H54 (cell line): ENCODE measurements at regions not wholly inside any gene's neighbourhood (a gene's known extent, or its start where the extent isn't known, plus 50 kb on each side); places are given as distances from the start of the nearest gene placed in this dataset.

ENCODE experiments used
- DNase-seq: peaks from one replicate; pipeline ENCODE4 v3.0.0; 2011; ENCODE audit warnings: low spot score, mixed read lengths; ENCODE audit not compliant: insufficient read length
- FAIRE-seq: peaks from 3 replicates; lab custom pipeline; 2011; peaks lifted over from hg19 to GRCh38; lab: Jason Lieb, UNC
- POLR2A ChIP-seq: IDR thresholded peaks from 2 replicates; pipeline ENCODE4 v1.6.1; 2011; ENCODE audit warnings: low read depth, mild to moderate bottlenecking, low read length

DNA sequence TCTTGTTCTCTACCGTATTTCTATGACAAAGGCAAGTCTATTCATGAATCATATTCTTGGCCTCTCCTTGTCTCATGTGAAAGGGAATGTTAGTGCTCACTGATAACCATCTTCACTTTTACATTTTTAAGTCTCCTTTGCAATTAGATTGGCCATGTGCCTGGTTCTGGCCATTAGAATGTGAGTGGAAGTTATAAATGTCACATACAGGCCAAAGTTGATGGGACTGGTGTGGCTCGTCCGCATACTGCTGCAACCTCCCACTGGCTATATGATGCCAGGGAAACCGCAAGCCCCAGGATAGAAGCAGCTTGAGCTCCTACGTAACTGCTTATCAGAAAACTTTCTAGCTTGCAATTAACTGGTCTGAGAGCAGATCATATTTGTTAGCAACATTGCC is 86.1 kb downstream of the MAGEC1 start:
- TF ChIP-seq POLR2A: no peak
- DNase-seq: no peak
- FAIRE-seq: peak; percentile 38

DNA sequence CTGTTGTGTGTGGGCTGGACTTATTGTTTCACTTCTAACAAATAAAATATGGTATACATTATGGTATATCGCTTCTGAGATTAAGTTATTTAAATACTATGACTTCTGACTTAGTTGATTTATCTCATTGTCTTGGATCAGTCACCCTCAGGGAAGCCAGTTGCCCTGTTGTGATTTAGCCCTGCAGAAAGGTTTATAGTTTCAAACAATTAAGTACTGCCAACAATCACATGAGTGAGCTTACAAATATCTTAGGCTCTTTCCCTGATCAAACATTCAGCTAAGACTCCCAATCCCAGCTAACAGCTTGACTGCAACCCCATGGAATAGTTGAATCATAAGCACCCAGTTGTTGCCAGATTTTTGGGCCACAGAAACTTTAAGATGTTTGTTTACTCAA is 85.4 kb downstream of the MAGEC1 start:
- FAIRE-seq (no peak), DNase-seq (no peak)
- no peak for TF ChIP-seq POLR2A

DNA sequence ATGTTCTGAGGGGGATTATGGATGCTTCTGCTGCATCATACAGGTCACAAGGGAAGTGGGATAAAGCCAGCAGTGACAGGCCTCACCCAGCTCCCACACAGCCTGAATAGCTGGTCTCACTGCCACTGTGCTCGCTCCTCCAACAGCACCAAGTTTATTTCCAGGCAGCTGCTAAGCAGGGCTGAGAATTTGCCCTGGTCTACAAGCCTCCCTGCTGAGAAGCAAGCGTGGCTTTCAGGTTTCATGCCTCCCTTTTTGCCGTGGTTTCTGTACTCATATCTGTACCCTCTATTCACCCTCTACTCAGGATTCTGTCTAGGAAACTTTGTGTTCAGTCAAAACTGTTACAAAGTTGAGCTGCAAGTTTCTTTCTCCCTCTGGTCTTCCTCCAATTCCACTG is 78.6 kb downstream of the MAGEC1 start:
- FAIRE-seq (no peak), DNase-seq (no peak)
- no peak for TF ChIP-seq POLR2A

DNA sequence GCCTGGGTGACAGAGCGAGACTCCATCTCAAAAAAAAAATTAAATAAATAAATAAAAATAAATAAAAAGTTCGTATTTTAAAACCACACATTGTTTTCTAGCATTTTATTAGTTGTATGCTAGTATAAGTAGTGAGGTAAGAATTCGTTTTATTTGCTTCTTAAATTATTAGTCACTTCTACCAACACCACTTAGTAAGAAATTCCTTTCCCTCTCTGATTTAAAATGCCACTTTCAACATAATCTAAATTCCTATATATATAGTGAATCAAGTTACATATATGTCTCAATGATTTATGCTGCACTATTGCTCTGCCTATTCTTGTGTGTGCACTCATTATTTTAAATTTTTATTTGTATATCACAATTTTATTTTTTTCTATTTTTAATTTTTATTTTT is 72.1 kb downstream of the MAGEC1 start:
- TF ChIP-seq POLR2A: no peak
- DNase-seq (no peak), FAIRE-seq (no peak)

DNA sequence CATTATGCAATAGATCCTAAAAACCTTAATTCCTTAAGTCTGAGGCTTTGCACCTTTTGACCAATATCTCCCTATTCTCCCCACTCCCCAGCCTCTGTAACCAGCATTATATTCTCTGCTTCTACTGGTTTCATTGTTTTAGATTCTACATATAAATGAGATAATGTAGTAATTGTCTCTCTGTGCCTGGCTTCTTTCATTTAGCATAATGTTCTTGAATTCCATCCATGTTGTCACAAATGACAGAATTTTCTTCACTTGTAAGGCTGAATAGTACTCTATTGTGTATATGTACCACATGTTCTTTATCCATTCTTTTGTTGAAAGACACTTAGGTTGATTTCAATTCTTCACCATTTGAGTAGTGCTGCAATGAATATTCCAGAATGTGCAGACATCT is 66.0 kb downstream of the MAGEC1 start:
- FAIRE-seq: no peak
- no peak for TF ChIP-seq POLR2A
- no peak for DNase-seq

DNA sequence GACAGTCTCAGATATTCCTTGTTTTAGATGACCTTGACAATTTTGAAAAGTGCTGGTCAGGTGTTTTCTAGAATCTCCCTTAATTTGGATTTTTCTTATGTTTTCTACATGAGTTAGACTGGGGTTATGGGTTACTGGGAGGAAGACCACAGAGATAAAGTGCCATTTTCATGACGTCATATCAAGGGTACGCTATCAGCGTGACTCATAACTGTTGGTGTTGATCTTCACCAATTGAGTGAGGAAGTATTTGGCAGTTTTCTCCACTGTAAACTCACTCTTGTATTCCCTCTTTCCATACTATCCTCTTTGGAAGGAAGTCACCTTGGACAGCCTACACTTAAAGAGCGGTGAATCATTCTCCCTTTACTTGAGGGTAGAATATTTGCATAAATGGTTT is 56.9 kb downstream of the MAGEC1 start:
- DNase-seq: no peak
- no peak for FAIRE-seq
- TF ChIP-seq POLR2A: no peak
